ENCODE measurements at regions not wholly inside any gene's neighbourhood (a gene's known extent, or its start where the extent isn't known, plus 50 kb on each side); places are given as distances from the start of the nearest gene placed in this dataset.
A peak's percentile ranks its signal among the peaks of the same experiment; 100 is the strongest.

- H3K4me3 ChIP-seq = no peak overlapping the region
- TF ChIP-seq ZNF462 (CRISPR knock-in tag; IDR thresholded peaks at IDR 0.05) (no peak), NANOG (IDR thresholded peaks at IDR 0.05; ENCODE audit: borderline replicate concordance) (no peak)
- Mint-ChIP-seq H3K4me1 (peaks cover 14% of the 10 kb centered on the region), H3K4me3 (no peak overlapping the region), H3K27me3 (ENCODE audit: insufficient read depth, low read depth, poor library complexity) (peaks cover 2% of the 10 kb centered on the region), H3K36me3 (ENCODE audit: low read depth) (peaks cover 5% of the 10 kb centered on the region; the same call in 2 of the 3 replicates), H3K9me3 (peaks cover 7% of the 10 kb centered on the region), H3K27ac (peak overlapping the region; percentile 47; the same call in 1 of the 2 replicates)
- no peaks in the 10 kb centered on the region; the same call in 1 of the 2 replicates for H3K9me2 ChIP-seq (ENCODE audit: insufficient read depth)
- peak; percentile 25 for DNase-seq (ENCODE audit: low spot score)
- H3K27ac ChIP-seq (ENCODE audit: low read depth) = no peak overlapping the region
- no peaks in the 10 kb centered on the region for H4K20me1 ChIP-seq (replicated peaks; ENCODE audit: insufficient read depth)
- H3K27me3 ChIP-seq (ENCODE audit: insufficient read depth) = no peaks in the 10 kb centered on the region
- ATAC-seq = peak; percentile 67
- H2AFZ ChIP-seq = peak overlapping the region; percentile 89
- H3K36me3 ChIP-seq (ENCODE audit: insufficient read depth) = no peaks in the 10 kb centered on the region
- H3K4me2 ChIP-seq = 0 out of 2 replicates have a peak overlapping the region, but pooled peaks have one; percentile 17
- H3F3A ChIP-seq (replicated peaks; ENCODE audit: low read depth) = no peaks in the 10 kb centered on the region
- H3K4me1 ChIP-seq (ENCODE audit: insufficient read depth) = peaks cover 10% of the 10 kb centered on the region; the same call in 1 of the 2 replicates
- H3K79me2 ChIP-seq (replicated peaks; ENCODE audit: insufficient read depth) = no peaks in the 10 kb centered on the region
Measured at GRCh38 chr17:13671341-13671740, 69.6 kb upstream of the HS3ST3A1 start.

- H3K36me3 ChIP-seq (ENCODE audit: insufficient read depth) = no peaks in the 10 kb centered on the region
- 0 out of 2 replicates have a peak overlapping the region, but pooled peaks have one; percentile 17 for H3K4me2 ChIP-seq
- H3K27ac Mint-ChIP-seq = peak overlapping the region; percentile 47; the same call in 1 of the 2 replicates
- H3K9me3 Mint-ChIP-seq = peaks cover 7% of the 10 kb centered on the region
- no peaks in the 10 kb centered on the region for H3K27me3 ChIP-seq (ENCODE audit: insufficient read depth)
- peaks cover 2% of the 10 kb centered on the region for H3K27me3 Mint-ChIP-seq (ENCODE audit: insufficient read depth, low read depth, poor library complexity)
- DNase-seq (ENCODE audit: low spot score) (peak; percentile 17), ATAC-seq (peak; percentile 77)
- H4K20me1 ChIP-seq (replicated peaks; ENCODE audit: insufficient read depth) = no peaks in the 10 kb centered on the region
- H3K36me3 Mint-ChIP-seq (ENCODE audit: low read depth) = peaks cover 5% of the 10 kb centered on the region; the same call in 2 of the 3 replicates
- peaks cover 10% of the 10 kb centered on the region; the same call in 1 of the 2 replicates for H3K4me1 ChIP-seq (ENCODE audit: insufficient read depth)
- H3K9me2 ChIP-seq (ENCODE audit: insufficient read depth) = no peaks in the 10 kb centered on the region; the same call in 1 of the 2 replicates
- H3K4me1 Mint-ChIP-seq = peaks cover 14% of the 10 kb centered on the region
- H3K27ac ChIP-seq (ENCODE audit: low read depth) = no peak overlapping the region
- no peaks in the 10 kb centered on the region for H3F3A ChIP-seq (replicated peaks; ENCODE audit: low read depth)
- peak overlapping the region; percentile 89 for H2AFZ ChIP-seq
- no peak overlapping the region for H3K4me3 ChIP-seq
- no peaks in the 10 kb centered on the region for H3K79me2 ChIP-seq (replicated peaks; ENCODE audit: insufficient read depth)
- no peak overlapping the region for H3K4me3 Mint-ChIP-seq
- TF ChIP-seq STAT1 (IDR thresholded peaks at IDR 0.05; ENCODE audit: unreplicated experiment) (no peak), POLR2AphosphoS5 (IDR thresholded peaks at IDR 0.05; ENCODE audit: low read depth) (no peak), REST (IDR thresholded peaks at IDR 0.05; ENCODE audit: unreplicated experiment) (no peak), EZH2 (IDR thresholded peaks at IDR 0.05; ENCODE audit: low read depth, unreplicated experiment) (no peak), NANOG (IDR thresholded peaks at IDR 0.05; ENCODE audit: borderline replicate concordance) (no peak), CREB1 (CRISPR knock-in tag; IDR thresholded peaks at IDR 0.05; ENCODE audit: low read depth) (no peak), EZH2phosphoT487 (IDR thresholded peaks at IDR 0.05; ENCODE audit: unreplicated experiment) (no peak), ZNF114 (CRISPR knock-in tag; IDR thresholded peaks at IDR 0.05) (no peak), CTCF (conservative IDR thresholded peaks at IDR 0.05; ENCODE audit: low read depth in 2 of 2) (no peak)
Measured at GRCh38 chr17:13671771-13672170, 70.0 kb upstream of the HS3ST3A1 start.

Data from GM23338 (cell line).